Liver (tissue), 8 donors: ENCODE measurements at regions not wholly inside any gene's neighbourhood (a gene's known extent, or its start where the extent isn't known, plus 50 kb on each side); places are given as distances from the start of the nearest gene placed in this dataset.

Experiments used
- DNase-seq: peaks from one replicate; pipeline ENCODE4 v3.0.0-alpha.2; 2017; ENCODE audit warnings: low spot score
- H3K27ac ChIP-seq, 2 donors: one replicate each; pipeline ENCODE4 v1.7.0; 2013; ENCODE audit warnings: inconsistent platforms in 2 of 2, low read length in 2 of 2, control low read depth in 1 of 2, low read depth in 1 of 2, mild to moderate bottlenecking in 1 of 2
- H3K27me3 ChIP-seq, 4 donors: one replicate each; pipeline versions ENCODE4 v1.6.1 to v1.7.0; 2013; ENCODE audit warnings: low read length in 3 of 4, inconsistent platforms in 1 of 4, mild to moderate bottlenecking in 1 of 4, moderate library complexity in 1 of 4; ENCODE audit not compliant: control insufficient read depth in 4 of 4, insufficient read depth in 4 of 4
- H3K36me3 ChIP-seq, 4 donors: one replicate each; pipeline versions ENCODE4 v1.6.1 to v1.7.0; 2013; ENCODE audit warnings: low read length in 3 of 4, mild to moderate bottlenecking in 3 of 4, low read depth in 1 of 4, moderate library complexity in 1 of 4; ENCODE audit not compliant: control insufficient read depth in 4 of 4, insufficient read depth in 3 of 4
- H3K4me1 ChIP-seq, 4 donors: one replicate each; pipeline versions ENCODE4 v1.6.1 to v1.7.0; 2013; ENCODE audit warnings: low read length in 3 of 4, mild to moderate bottlenecking in 3 of 4, moderate library complexity in 1 of 4; ENCODE audit not compliant: control insufficient read depth in 4 of 4, insufficient read depth in 4 of 4
- H3K4me3 ChIP-seq, 3 donors: one replicate each; pipeline versions ENCODE4 v1.6.1 to v1.7.0; 2013; ENCODE audit warnings: low read length in 3 of 3, control low read depth in 1 of 3, low read depth in 1 of 3, mild to moderate bottlenecking in 1 of 3
- H3K9ac ChIP-seq, 2 donors: one replicate each; pipeline ENCODE4 v1.7.0; 2013; ENCODE audit warnings: low read length in 2 of 2, mild to moderate bottlenecking in 2 of 2, moderate library complexity in 2 of 2, control low read depth in 1 of 2, low read depth in 1 of 2
- H3K9me3 ChIP-seq, 4 donors: one replicate each; pipeline versions ENCODE4 v1.6.1 to v1.7.0; 2013; ENCODE audit warnings: low read length in 3 of 4; ENCODE audit not compliant: control insufficient read depth in 4 of 4
- EGR1 ChIP-seq, 2 donors: IDR thresholded peaks; 2 replicates each; pipeline ENCODE4 v1.6.1; 2016 to 2018; ENCODE audit warnings: antibody characterized with exemption in 2 of 2, low read depth in 2 of 2
- FOXA2 ChIP-seq: IDR thresholded peaks from 2 replicates; pipeline ENCODE4 v1.6.1; 2016; ENCODE audit warnings: antibody characterized with exemption
- GABPA ChIP-seq, 2 donors: IDR thresholded peaks in 1 of 2; conservative IDR thresholded peaks in 1 of 2; 2 replicates each; pipeline ENCODE4 v1.6.1; 2016; ENCODE audit warnings: antibody characterized with exemption in 2 of 2, mild to moderate bottlenecking in 1 of 2, moderate library complexity in 1 of 2
- HNF4A ChIP-seq, 2 donors: conservative IDR thresholded peaks; 2 replicates each; pipeline ENCODE4 v1.6.1; 2016; ENCODE audit warnings: antibody characterized with exemption in 2 of 2, mild to moderate bottlenecking in 2 of 2
- HNF4G ChIP-seq: IDR thresholded peaks from 2 replicates; pipeline ENCODE4 v1.6.1; 2016; ENCODE audit warnings: antibody characterized with exemption
- JUND ChIP-seq, 2 donors: IDR thresholded peaks; 2 replicates each; pipeline ENCODE4 v1.6.1; 2016; ENCODE audit warnings: antibody characterized with exemption in 2 of 2
- MAX ChIP-seq: IDR thresholded peaks from 2 replicates; pipeline ENCODE4 v1.6.1; 2016; ENCODE audit warnings: antibody characterized with exemption
- NR2F2 ChIP-seq: IDR thresholded peaks from 2 replicates; pipeline ENCODE4 v1.6.1; 2016; ENCODE audit warnings: antibody characterized with exemption
- RAD21 ChIP-seq, 2 donors: IDR thresholded peaks; 2 replicates each; pipeline ENCODE4 v1.6.1; 2016; ENCODE audit warnings: antibody characterized with exemption in 2 of 2, mild to moderate bottlenecking in 2 of 2
- REST ChIP-seq: IDR thresholded peaks from 2 replicates; pipeline ENCODE4 v1.6.1; 2016; ENCODE audit warnings: antibody characterized with exemption, mild to moderate bottlenecking
- RXRA ChIP-seq, 2 donors: IDR thresholded peaks; 2 replicates each; pipeline ENCODE4 v1.6.1; 2017 to 2018; ENCODE audit warnings: antibody characterized with exemption in 2 of 2, mild to moderate bottlenecking in 1 of 2
- TAF1 ChIP-seq: conservative IDR thresholded peaks from 2 replicates; pipeline ENCODE4 v1.6.1; 2016; ENCODE audit warnings: antibody characterized with exemption, mild to moderate bottlenecking
- YY1 ChIP-seq: IDR thresholded peaks from 2 replicates; pipeline ENCODE4 v1.6.1; 2016; ENCODE audit warnings: antibody characterized with exemption, mild to moderate bottlenecking
- ZBTB33 ChIP-seq: IDR thresholded peaks from 2 replicates; pipeline ENCODE4 v1.6.1; 2016; ENCODE audit warnings: antibody characterized with exemption
- WGBS: extraction: QIAGEN DNeasy Blood & Tissue Kit; methylation state at CpG from one replicate; pipeline ENCODE4 v1.1.7; 2013; 5-methylcytosine and 5-hydroxymethylcytosine counted together
- TF ChIP-seq, protein P1 (sequence below): fragments of 150-350 bp; IDR thresholded peaks from 2 replicates; pipeline ENCODE4 v1.5.1; 2017; ENCODE audit warnings: improper control_type of control experiment, low read depth, low read length; ENCODE audit not compliant: missing input control
- donor health status: healthy.
- donor health status: healthy.
- donor health status: healthy.
- donor health status: healthy.
- donor health status: healthy.

DNA sequence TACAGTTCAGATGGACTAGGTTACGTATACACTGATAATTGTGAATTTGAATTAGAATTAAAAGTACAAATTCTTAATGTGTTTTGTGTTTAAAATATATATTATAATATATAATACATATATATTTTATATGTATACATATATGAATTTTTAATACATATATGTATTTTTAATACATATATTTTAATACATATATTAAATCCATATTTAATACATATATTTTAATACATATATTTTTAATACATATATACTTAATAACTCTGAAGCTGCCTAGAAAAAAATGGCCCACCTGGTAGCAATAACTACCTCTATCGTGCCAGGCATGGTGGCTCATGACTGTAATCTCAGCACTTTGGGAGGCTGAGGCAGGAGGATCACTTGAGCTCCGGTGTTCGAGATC, 179.1 kb upstream of the SAMSN1 start:
- WGBS = 96% methylated on average over 4 of the region's 4 CpGs

More for the DNA sequence above, 179.1 kb upstream of the SAMSN1 start:
- DNase-seq = no peak
- TF ChIP-seq EGR1 (IDR thresholded peaks at IDR 0.05; ENCODE audit: low read depth in 2 of 2) (no peak), YY1 (no peak), GABPA (IDR thresholded peaks at IDR 0.05 in 1 of 2, conservative IDR thresholded peaks at IDR 0.05 in 1 of 2) (no peak), JUND (IDR thresholded peaks at IDR 0.05) (no peak), ZBTB33 (no peak), RXRA (IDR thresholded peaks at IDR 0.05) (no peak), HNF4A (conservative IDR thresholded peaks at IDR 0.05) (no peak), HNF4G (no peak), MAX (no peak), RAD21 (IDR thresholded peaks at IDR 0.05) (no peak), NR2F2 (no peak), REST (no peak), FOXA2 (no peak), TAF1 (no peak)
- TF ChIP-seq, protein P1, sequence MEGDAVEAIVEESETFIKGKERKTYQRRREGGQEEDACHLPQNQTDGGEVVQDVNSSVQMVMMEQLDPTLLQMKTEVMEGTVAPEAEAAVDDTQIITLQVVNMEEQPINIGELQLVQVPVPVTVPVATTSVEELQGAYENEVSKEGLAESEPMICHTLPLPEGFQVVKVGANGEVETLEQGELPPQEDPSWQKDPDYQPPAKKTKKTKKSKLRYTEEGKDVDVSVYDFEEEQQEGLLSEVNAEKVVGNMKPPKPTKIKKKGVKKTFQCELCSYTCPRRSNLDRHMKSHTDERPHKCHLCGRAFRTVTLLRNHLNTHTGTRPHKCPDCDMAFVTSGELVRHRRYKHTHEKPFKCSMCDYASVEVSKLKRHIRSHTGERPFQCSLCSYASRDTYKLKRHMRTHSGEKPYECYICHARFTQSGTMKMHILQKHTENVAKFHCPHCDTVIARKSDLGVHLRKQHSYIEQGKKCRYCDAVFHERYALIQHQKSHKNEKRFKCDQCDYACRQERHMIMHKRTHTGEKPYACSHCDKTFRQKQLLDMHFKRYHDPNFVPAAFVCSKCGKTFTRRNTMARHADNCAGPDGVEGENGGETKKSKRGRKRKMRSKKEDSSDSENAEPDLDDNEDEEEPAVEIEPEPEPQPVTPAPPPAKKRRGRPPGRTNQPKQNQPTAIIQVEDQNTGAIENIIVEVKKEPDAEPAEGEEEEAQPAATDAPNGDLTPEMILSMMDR = no peak
- Histone ChIP-seq H3K27ac (no peak overlapping the region), H3K9me3 (no peaks in the 10 kb centered on the region), H3K27me3 (no peaks in the 10 kb centered on the region), H3K36me3 (no peaks in the 10 kb centered on the region), H3K4me1 (no peaks in the 10 kb centered on the region), H3K4me3 (no peak overlapping the region), H3K9ac (no peak overlapping the region)
